Keratinocyte (primary cell): ENCODE measurements at regions not wholly inside any gene's neighbourhood (a gene's known extent, or its start where the extent isn't known, plus 50 kb on each side); places are given as distances from the start of the nearest gene placed in this dataset.

Source experiments
- DNase-seq: peaks from one replicate; pipeline ENCODE4 v3.0.0-alpha.2; 2011; ENCODE audit warnings: low read depth, missing footprints, low spot score
- FAIRE-seq: peaks from 2 replicates; lab custom pipeline; 2011; peaks lifted over from hg19 to GRCh38; lab: Jason Lieb, UNC
- H2AFZ ChIP-seq: 2 replicates; pipeline ENCODE4 v1.6.0; 2012; ENCODE audit warnings: low read length, control low read depth, inconsistent platforms; ENCODE audit not compliant: control insufficient read depth
- H3K27ac ChIP-seq: 2 replicates; pipeline ENCODE4 v1.5.1; 2011; ENCODE audit warnings: low read length; ENCODE audit not compliant: control insufficient read depth, insufficient read depth
- H3K27me3 ChIP-seq: 3 replicates; pipeline ENCODE4 v1.6.0; 2011; ENCODE audit warnings: low read length; ENCODE audit not compliant: control insufficient read depth, insufficient read depth; ENCODE audit errors: extremely low read depth
- H3K36me3 ChIP-seq, 2 experiments: 2 replicates in 1 of 2; 3 replicates in 1 of 2; pipeline ENCODE4 v1.5.1; 2011; ENCODE audit warnings: low read length in 2 of 2, mild to moderate bottlenecking in 1 of 2; ENCODE audit not compliant: control insufficient read depth in 2 of 2, insufficient read depth in 2 of 2; ENCODE audit errors: extremely low read depth in 1 of 2
- H3K4me1 ChIP-seq: 3 replicates; pipeline ENCODE4 v1.5.1; 2011; ENCODE audit warnings: low read length; ENCODE audit not compliant: control insufficient read depth, insufficient read depth; ENCODE audit errors: extremely low read depth
- H3K4me2 ChIP-seq: 3 replicates; pipeline ENCODE4 v1.6.0; 2011; ENCODE audit warnings: low read depth, low read length; ENCODE audit not compliant: control insufficient read depth, insufficient read depth; ENCODE audit errors: extremely low read depth
- H3K4me3 ChIP-seq, 3 experiments: fragments of 200-600 bp in 1 of 3; sonication (generic) in 1 of 3; 2 replicates in 2 of 3; 3 replicates in 1 of 3; pipeline ENCODE4 v1.5.1; 2011 to 2016; ENCODE audit warnings: low read length in 3 of 3, mild to moderate bottlenecking in 3 of 3, control low read depth in 2 of 3, inconsistent platforms in 1 of 3, low read depth in 1 of 3, mixed read lengths in 1 of 3, mixed run types in 1 of 3, moderate library complexity in 1 of 3; ENCODE audit not compliant: control insufficient read depth in 2 of 3, insufficient read depth in 2 of 3; ENCODE audit errors: extremely low read depth in 1 of 3
- H3K79me2 ChIP-seq: 2 replicates; pipeline ENCODE4 v1.6.0; 2012; ENCODE audit warnings: low read length; ENCODE audit not compliant: control insufficient read depth, insufficient read depth
- H3K9ac ChIP-seq: 3 replicates; pipeline ENCODE4 v1.6.0; 2011; ENCODE audit warnings: low read length; ENCODE audit not compliant: control insufficient read depth, insufficient read depth; ENCODE audit errors: extremely low read depth
- H3K9me1 ChIP-seq: 3 replicates; pipeline ENCODE4 v1.6.0; 2011; ENCODE audit warnings: low read length; ENCODE audit not compliant: control insufficient read depth, insufficient read depth; ENCODE audit errors: extremely low read depth
- H3K9me3 ChIP-seq: 2 replicates; pipeline ENCODE4 v1.5.1; 2012; ENCODE audit warnings: low read depth, low read length; ENCODE audit not compliant: control insufficient read depth
- H4K20me1 ChIP-seq: 3 replicates; pipeline ENCODE4 v1.6.0; 2011; ENCODE audit warnings: low read length; ENCODE audit not compliant: control insufficient read depth, insufficient read depth; ENCODE audit errors: extremely low read depth
- CTCF ChIP-seq, 3 experiments: IDR thresholded peaks in 1 of 3; conservative IDR thresholded peaks in 1 of 3; optimal IDR thresholded peaks in 1 of 3; 2 replicates in 2 of 3; 3 replicates in 1 of 3; pipeline versions ENCODE3 to v1.5.1; 2011; ENCODE audit warnings: low read length in 3 of 3, mild to moderate bottlenecking in 3 of 3, moderate library complexity in 2 of 3, control low read depth in 1 of 3, inconsistent platforms in 1 of 3; ENCODE audit not compliant: insufficient read depth in 2 of 3; ENCODE audit errors: extremely low read depth in 1 of 3
- EZH2 ChIP-seq: IDR thresholded peaks from one replicate; pipeline ENCODE4 v1.6.1; 2012; ENCODE audit warnings: inconsistent platforms, mild to moderate bottlenecking, low read length, moderate library complexity
- dilution Hi-C: fragments of 300-500 bp; cut with MboI; formaldehyde crosslinking; loops from one replicate; pipeline ENCODE4 v1.7.0; 2020; ENCODE audit warnings: low sequenced_read_pairs; ENCODE audit not compliant: extremely low pct_ligation_motif_present

- dilution Hi-C loops: no loop called here
- no peak for FAIRE-seq
- Histone ChIP-seq H3K27me3 (no peaks in the 10 kb centered on the region), H3K9me3 (peaks cover 2% of the 10 kb centered on the region), H2AFZ (no peak overlapping the region), H3K9me1 (no peaks in the 10 kb centered on the region), H3K4me1 (no peaks in the 10 kb centered on the region), H3K4me3 (no peak overlapping the region), H3K4me2 (no peak overlapping the region), H3K36me3 (no peaks in the 10 kb centered on the region), H3K27ac (no peak overlapping the region), H3K79me2 (no peaks in the 10 kb centered on the region), H4K20me1 (no peaks in the 10 kb centered on the region), H3K9ac (no peak overlapping the region)
- no peak for DNase-seq
- TF ChIP-seq EZH2 (no peak), CTCF (optimal IDR thresholded peaks at IDR 0.05 in 1 of 3, IDR thresholded peaks at IDR 0.05 in 1 of 3, conservative IDR thresholded peaks at IDR 0.05 in 1 of 3; ENCODE audit: extremely low read depth in 1 of 3, insufficient read depth in 2 of 3, low read length in 3 of 3) (no peak)
Observed at GRCh38 chr10:129122846-129123245, 344.2 kb upstream of the MGMT start.

GRCh38 chr10:129123428-129123827, 343.6 kb upstream of the MGMT start:
- Histone ChIP-seq H3K27ac (no peak overlapping the region), H4K20me1 (no peaks in the 10 kb centered on the region), H2AFZ (no peak overlapping the region), H3K4me2 (no peak overlapping the region), H3K9me1 (no peaks in the 10 kb centered on the region), H3K4me3 (no peak overlapping the region), H3K79me2 (no peaks in the 10 kb centered on the region), H3K27me3 (no peaks in the 10 kb centered on the region), H3K4me1 (no peaks in the 10 kb centered on the region), H3K9me3 (peaks cover 2% of the 10 kb centered on the region), H3K36me3 (no peaks in the 10 kb centered on the region), H3K9ac (no peak overlapping the region)
- dilution Hi-C loops: no loop called here
- TF ChIP-seq EZH2: no peak
- TF ChIP-seq CTCF (optimal IDR thresholded peaks at IDR 0.05 in 1 of 3, IDR thresholded peaks at IDR 0.05 in 1 of 3, conservative IDR thresholded peaks at IDR 0.05 in 1 of 3; ENCODE audit: extremely low read depth in 1 of 3, insufficient read depth in 2 of 3, low read length in 3 of 3): no peak
- no peak for FAIRE-seq
- no peak for DNase-seq
